Heart right ventricle (tissue), 16 donors: ENCODE measurements at regions not wholly inside any gene's neighbourhood (a gene's known extent, or its start where the extent isn't known, plus 50 kb on each side); places are given as distances from the start of the nearest gene placed in this dataset.

ENCODE experiments used
- ATAC-seq, 8 donors: fragments of 200-7000 bp; cut with Tn5 transposase; one replicate each; pipeline ENCODE4 v1.9.1; 2020; ENCODE audit warnings: mild to moderate bottlenecking in 8 of 8, moderate library complexity in 8 of 8, moderate number of reproducible peaks in 1 of 8
- DNase-seq, 2 donors: peaks; one replicate each; pipeline ENCODE4 v3.0.0-alpha.2; 2020
- H3K27ac ChIP-seq, 10 donors: fragments of 200-600 bp; sonication (generic) in 2 of 10; one replicate each; pipeline versions ENCODE4 v1.5.0 to v1.8.0; 2020 to 2022; ENCODE audit warnings: mild to moderate bottlenecking in 3 of 10
- H3K27me3 ChIP-seq, 7 donors: fragments of 200-600 bp; one replicate each; pipeline ENCODE4 v1.8.0; 2021 to 2022; ENCODE audit warnings: mild to moderate bottlenecking in 2 of 7
- H3K36me3 ChIP-seq, 9 donors: fragments of 200-600 bp; sonication (generic) in 1 of 9; one replicate each; pipeline versions ENCODE4 v1.5.0 to v1.8.0; 2020 to 2022; ENCODE audit warnings: mild to moderate bottlenecking in 2 of 9
- H3K4me1 ChIP-seq, 9 donors: fragments of 200-600 bp; sonication (generic) in 1 of 9; one replicate each; pipeline versions ENCODE4 v1.5.0 to v1.8.0; 2020 to 2022; ENCODE audit warnings: mild to moderate bottlenecking in 4 of 9
- H3K4me3 ChIP-seq, 10 donors: fragments of 200-600 bp; sonication (generic) in 2 of 10; one replicate each; pipeline versions ENCODE4 v1.5.0 to v1.8.0; 2020 to 2022; ENCODE audit warnings: mild to moderate bottlenecking in 7 of 10, moderate library complexity in 2 of 10
- H3K9me3 ChIP-seq, 11 donors: fragments of 200-600 bp in 10 of 11; sonication (generic) in 2 of 11; one replicate each; pipeline versions ENCODE4 v1.5.0 to v1.8.0; 2013 to 2022; ENCODE audit warnings: mild to moderate bottlenecking in 2 of 11, control low read depth in 1 of 11, moderate library complexity in 1 of 11
- CTCF ChIP-seq, 9 donors: fragments of 200-600 bp; sonication (generic) in 2 of 9; IDR thresholded peaks; one replicate each; pipeline versions ENCODE4 v1.5.0 to v1.8.0; 2021 to 2022; ENCODE audit warnings: antibody characterized with exemption in 9 of 9, mild to moderate bottlenecking in 5 of 9, moderate library complexity in 1 of 9
- WGBS, 2 donors: extraction: QIAGEN DNeasy Blood & Tissue Kit; methylation state at CpG; one replicate each; pipeline ENCODE4 v1.1.7; 2013; ENCODE audit warnings: inconsistent platforms in 1 of 2; 5-methylcytosine and 5-hydroxymethylcytosine counted together
- intact Hi-C, 10 donors: fragments of 100-400 bp; cut with DNase I; formaldehyde crosslinking; loops; one replicate each; pipeline versions ENCODE4 v1.11.1 to v1.14.2; 2022
- donor health status: Arrhythmogenic right ventricular cardiomyopathy.
- donor health status: ischemic (EF 13 %, LVEDD 7.1; RV severe dilation, severe dysfunction).
- donor health status: healthy with polysubstance abuse.
- donor health status: DM: no; HTN: yes; CAD: no.
- donor health status: DM: no; HTN: no; CAD: no.
- donor health status: ischemic (EF 25% LVEDD 6.9; RV normal size, moderate dysfunction).
- donor health status: ischemic (EF 25% LVEDD 5.7; RV mildly dilated, moderate dysfunction).
- donor health status: healthy.
- donor health status: DM: yes; HTN: yes; CAD: no.
- donor health status: Ischemic cardiomyopathy.
- donor health status: ischemic (EF 35%, LVEDD 5.7; RV mildly dilated, moderate dysfunction).
- donor health status: nonischemic (EF 11% LVEDD 7.7; RV severe dilation, severe dysfunction).
- donor health status: DM: yes; HTN: yes; CAD: no.
- donor health status: PGD.
- donor health status: ischemic (EF 29% LVEDD 5.4; RV normal size, mild dysfunction).
- donor health status: nonischemic (EF 23%, LVEDD 6.1; RV moderate dilation, normal function).

DNA sequence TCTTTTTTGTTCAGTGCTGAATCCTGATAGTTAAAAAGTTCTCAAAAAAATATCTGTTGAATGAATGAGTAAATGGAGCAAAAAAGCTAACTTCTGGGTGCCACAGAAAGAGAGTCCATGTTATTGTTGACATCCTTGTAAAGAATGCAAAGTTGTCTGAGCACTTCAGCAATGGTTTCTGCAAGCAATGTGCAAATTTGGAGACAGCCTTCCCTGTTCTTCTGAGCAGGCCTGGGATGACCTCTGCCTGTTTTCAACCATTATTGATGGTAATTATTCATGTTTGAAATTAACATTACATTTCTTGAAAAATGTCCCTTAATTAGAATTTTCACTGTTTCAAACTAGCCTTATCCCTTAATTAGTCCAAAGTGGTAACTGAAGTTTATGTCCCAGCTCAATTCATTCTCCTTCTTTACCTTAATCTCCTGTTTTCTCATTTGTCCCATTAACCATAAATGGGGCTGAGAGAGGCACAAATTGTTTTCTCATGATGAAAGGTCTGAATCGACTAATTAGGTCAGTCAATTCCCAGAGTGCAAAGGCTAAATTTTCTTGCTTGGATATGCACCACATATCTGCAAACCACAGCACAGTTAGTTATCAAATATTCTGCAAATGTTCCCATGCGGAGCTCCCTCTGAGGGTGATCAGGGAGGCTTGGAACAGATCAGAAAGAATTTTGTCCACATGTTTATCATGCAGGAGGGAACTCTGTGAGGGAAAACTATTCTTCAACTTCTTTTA, 139.4 kb upstream of the KRR1 start:
- no peak overlapping the region for H3K4me3 ChIP-seq
- H3K36me3 ChIP-seq = no peaks in the 10 kb centered on the region
- 58 to 68% methylated on average over 2 of the region's 2 CpGs for WGBS, 2 donors
- TF ChIP-seq CTCF (IDR thresholded peaks at IDR 0.05) = no peak
- peak overlapping the region in 4 of 10 donors; percentile 28 to 58 (median 46) for H3K27ac ChIP-seq
- ATAC-seq (peak in 7 of 8 donors; percentile 25 to 88 (median 64)), DNase-seq (no peak)
- no peaks in the 10 kb centered on the region for H3K9me3 ChIP-seq
- H3K4me1 ChIP-seq = peaks cover 0 to 29% (median 16%) of the 10 kb centered on the region in 9 donors
- intact Hi-C loops = loop anchor here in 1 of 10 donors (5.0 kb wide), 1 partner anchor 42 kb away; no protein-coding TSS in a partner anchor
- H3K27me3 ChIP-seq = no peaks in the 10 kb centered on the region

- Histone ChIP-seq H3K9me3 (no peaks in the 10 kb centered on the region), H3K4me1 (peaks cover 0 to 30% (median 16%) of the 10 kb centered on the region in 9 donors), H3K36me3 (no peaks in the 10 kb centered on the region), H3K27ac (no peak overlapping the region), H3K4me3 (no peak overlapping the region), H3K27me3 (no peaks in the 10 kb centered on the region)
- no peak for DNase-seq
- no peak for TF ChIP-seq CTCF (IDR thresholded peaks at IDR 0.05)
- ATAC-seq = no peak
- intact Hi-C loops = loop anchor here in 1 of 10 donors (5.0 kb wide), 1 partner anchor 42 kb away; no protein-coding TSS in a partner anchor
Measured at GRCh38 chr12:75650100-75650499, 138.7 kb upstream of the KRR1 start.

DNA sequence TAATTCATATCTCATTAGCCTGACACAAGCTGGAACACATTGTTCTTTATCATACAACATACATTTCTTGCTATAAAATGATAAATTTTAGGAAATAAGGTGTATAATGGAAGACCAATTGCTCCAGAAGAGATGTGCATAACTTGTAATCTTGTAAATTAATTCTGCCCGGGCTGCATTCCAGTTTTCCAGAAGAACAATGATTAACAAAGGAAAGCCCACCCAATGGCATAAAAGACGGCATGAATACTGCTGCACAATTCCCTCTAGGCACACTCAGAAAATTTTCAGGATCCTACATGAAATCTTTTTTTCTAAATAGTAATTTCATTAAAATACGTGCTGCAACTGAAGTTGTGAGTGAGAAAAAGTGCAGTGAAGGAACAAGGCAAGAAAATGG, 137.4 kb upstream of the KRR1 start:
- Histone ChIP-seq H3K4me3 (no peak overlapping the region), H3K4me1 (peaks cover 0 to 30% (median 16%) of the 10 kb centered on the region in 9 donors), H3K9me3 (no peaks in the 10 kb centered on the region), H3K36me3 (no peaks in the 10 kb centered on the region), H3K27ac (no peak overlapping the region), H3K27me3 (no peaks in the 10 kb centered on the region)
- DNase-seq (no peak), ATAC-seq (no peak)
- TF ChIP-seq CTCF (IDR thresholded peaks at IDR 0.05) = no peak
- intact Hi-C loops = no loop called here
- WGBS, 2 donors = 50 to 60% methylated on average over 3 of the region's 3 CpGs

GRCh38 chr12:75646329-75647210, 135.2 kb upstream of the KRR1 start:
- ATAC-seq = peak in 7 of 8 donors; percentile 43 to 94 (median 71)
- peaks cover 0 to 24% (median 14%) of the 10 kb centered on the region in 9 donors for H3K4me1 ChIP-seq
- H3K27me3 ChIP-seq = no peaks in the 10 kb centered on the region
- H3K36me3 ChIP-seq = no peaks in the 10 kb centered on the region
- no peaks in the 10 kb centered on the region for H3K9me3 ChIP-seq
- no peak for TF ChIP-seq CTCF (IDR thresholded peaks at IDR 0.05)
- no peak overlapping the region for H3K4me3 ChIP-seq
- intact Hi-C loops = no loop called here
- 56% methylated on average over 4 of the region's 4 CpGs for WGBS, 2 donors
- DNase-seq = peak in 1 of 2 donors; percentile 18
- H3K27ac ChIP-seq = peak overlapping the region in 5 of 10 donors; percentile 38 to 67 (median 55)
